ENCODE measurements at regions not wholly inside any gene's neighbourhood (a gene's known extent, or its start where the extent isn't known, plus 50 kb on each side); places are given as distances from the start of the nearest gene placed in this dataset.

- TF ChIP-seq, protein P1, sequence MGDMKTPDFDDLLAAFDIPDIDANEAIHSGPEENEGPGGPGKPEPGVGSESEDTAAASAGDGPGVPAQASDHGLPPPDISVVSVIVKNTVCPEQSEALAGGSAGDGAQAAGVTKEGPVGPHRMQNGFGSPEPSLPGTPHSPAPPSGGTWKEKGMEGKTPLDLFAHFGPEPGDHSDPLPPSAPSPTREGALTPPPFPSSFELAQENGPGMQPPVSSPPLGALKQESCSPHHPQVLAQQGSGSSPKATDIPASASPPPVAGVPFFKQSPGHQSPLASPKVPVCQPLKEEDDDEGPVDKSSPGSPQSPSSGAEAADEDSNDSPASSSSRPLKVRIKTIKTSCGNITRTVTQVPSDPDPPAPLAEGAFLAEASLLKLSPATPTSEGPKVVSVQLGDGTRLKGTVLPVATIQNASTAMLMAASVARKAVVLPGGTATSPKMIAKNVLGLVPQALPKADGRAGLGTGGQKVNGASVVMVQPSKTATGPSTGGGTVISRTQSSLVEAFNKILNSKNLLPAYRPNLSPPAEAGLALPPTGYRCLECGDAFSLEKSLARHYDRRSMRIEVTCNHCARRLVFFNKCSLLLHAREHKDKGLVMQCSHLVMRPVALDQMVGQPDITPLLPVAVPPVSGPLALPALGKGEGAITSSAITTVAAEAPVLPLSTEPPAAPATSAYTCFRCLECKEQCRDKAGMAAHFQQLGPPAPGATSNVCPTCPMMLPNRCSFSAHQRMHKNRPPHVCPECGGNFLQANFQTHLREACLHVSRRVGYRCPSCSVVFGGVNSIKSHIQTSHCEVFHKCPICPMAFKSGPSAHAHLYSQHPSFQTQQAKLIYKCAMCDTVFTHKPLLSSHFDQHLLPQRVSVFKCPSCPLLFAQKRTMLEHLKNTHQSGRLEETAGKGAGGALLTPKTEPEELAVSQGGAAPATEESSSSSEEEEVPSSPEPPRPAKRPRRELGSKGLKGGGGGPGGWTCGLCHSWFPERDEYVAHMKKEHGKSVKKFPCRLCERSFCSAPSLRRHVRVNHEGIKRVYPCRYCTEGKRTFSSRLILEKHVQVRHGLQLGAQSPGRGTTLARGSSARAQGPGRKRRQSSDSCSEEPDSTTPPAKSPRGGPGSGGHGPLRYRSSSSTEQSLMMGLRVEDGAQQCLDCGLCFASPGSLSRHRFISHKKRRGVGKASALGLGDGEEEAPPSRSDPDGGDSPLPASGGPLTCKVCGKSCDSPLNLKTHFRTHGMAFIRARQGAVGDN (CRISPR knock-in tag; IDR thresholded peaks at IDR 0.05), result peak; percentile 81
- TF ChIP-seq, protein P2, sequence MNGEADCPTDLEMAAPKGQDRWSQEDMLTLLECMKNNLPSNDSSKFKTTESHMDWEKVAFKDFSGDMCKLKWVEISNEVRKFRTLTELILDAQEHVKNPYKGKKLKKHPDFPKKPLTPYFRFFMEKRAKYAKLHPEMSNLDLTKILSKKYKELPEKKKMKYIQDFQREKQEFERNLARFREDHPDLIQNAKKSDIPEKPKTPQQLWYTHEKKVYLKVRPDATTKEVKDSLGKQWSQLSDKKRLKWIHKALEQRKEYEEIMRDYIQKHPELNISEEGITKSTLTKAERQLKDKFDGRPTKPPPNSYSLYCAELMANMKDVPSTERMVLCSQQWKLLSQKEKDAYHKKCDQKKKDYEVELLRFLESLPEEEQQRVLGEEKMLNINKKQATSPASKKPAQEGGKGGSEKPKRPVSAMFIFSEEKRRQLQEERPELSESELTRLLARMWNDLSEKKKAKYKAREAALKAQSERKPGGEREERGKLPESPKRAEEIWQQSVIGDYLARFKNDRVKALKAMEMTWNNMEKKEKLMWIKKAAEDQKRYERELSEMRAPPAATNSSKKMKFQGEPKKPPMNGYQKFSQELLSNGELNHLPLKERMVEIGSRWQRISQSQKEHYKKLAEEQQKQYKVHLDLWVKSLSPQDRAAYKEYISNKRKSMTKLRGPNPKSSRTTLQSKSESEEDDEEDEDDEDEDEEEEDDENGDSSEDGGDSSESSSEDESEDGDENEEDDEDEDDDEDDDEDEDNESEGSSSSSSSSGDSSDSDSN (CRISPR knock-in tag; IDR thresholded peaks at IDR 0.05), result peak; percentile 84
- TF ChIP-seq TRAFD1 (CRISPR knock-in tag; IDR thresholded peaks at IDR 0.05; ENCODE audit: borderline replicate concordance), result no peak
- TF ChIP-seq DBP (CRISPR knock-in tag; IDR thresholded peaks at IDR 0.05; ENCODE audit: not compliant biosample characterization), result no peak
- TF ChIP-seq ZNF225 (CRISPR knock-in tag; IDR thresholded peaks at IDR 0.05), result no peak; the same call in 1 of the 2 replicates
- TF ChIP-seq ELF3 (CRISPR knock-in tag; IDR thresholded peaks at IDR 0.05), result peak; percentile 44; the same call in 1 of the 2 replicates
- TF ChIP-seq ZNF879 (CRISPR knock-in tag; IDR thresholded peaks at IDR 0.05), result no peak
- 0 out of 2 replicates have a peak, but pooled peaks have one; percentile 67 for TF ChIP-seq FOXM1 (CRISPR knock-in tag; IDR thresholded peaks at IDR 0.05)
- TF ChIP-seq, protein P3, sequence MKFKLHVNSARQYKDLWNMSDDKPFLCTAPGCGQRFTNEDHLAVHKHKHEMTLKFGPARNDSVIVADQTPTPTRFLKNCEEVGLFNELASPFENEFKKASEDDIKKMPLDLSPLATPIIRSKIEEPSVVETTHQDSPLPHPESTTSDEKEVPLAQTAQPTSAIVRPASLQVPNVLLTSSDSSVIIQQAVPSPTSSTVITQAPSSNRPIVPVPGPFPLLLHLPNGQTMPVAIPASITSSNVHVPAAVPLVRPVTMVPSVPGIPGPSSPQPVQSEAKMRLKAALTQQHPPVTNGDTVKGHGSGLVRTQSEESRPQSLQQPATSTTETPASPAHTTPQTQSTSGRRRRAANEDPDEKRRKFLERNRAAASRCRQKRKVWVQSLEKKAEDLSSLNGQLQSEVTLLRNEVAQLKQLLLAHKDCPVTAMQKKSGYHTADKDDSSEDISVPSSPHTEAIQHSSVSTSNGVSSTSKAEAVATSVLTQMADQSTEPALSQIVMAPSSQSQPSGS (CRISPR knock-in tag; IDR thresholded peaks at IDR 0.05), result peak; percentile 52; the same call in 1 of the 2 replicates
- TF ChIP-seq ZNF761 (CRISPR knock-in tag; conservative IDR thresholded peaks at IDR 0.05), result no peak
- TF ChIP-seq, protein P4, sequence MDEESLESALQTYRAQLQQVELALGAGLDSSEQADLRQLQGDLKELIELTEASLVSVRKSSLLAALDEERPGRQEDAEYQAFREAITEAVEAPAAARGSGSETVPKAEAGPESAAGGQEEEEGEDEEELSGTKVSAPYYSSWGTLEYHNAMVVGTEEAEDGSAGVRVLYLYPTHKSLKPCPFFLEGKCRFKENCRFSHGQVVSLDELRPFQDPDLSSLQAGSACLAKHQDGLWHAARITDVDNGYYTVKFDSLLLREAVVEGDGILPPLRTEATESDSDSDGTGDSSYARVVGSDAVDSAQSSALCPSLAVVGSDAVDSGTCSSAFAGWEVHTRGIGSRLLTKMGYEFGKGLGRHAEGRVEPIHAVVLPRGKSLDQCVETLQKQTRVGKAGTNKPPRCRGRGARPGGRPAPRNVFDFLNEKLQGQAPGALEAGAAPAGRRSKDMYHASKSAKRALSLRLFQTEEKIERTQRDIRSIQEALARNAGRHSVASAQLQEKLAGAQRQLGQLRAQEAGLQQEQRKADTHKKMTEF (CRISPR knock-in tag; IDR thresholded peaks at IDR 0.05), result peak; percentile 76
- no peak for TF ChIP-seq MNT (IDR thresholded peaks at IDR 0.05)
- TF ChIP-seq ATF3 (CRISPR knock-in tag; IDR thresholded peaks at IDR 0.05), result 0 out of 2 replicates have a peak, but pooled peaks have one; percentile 12
- TF ChIP-seq PCBP1 (IDR thresholded peaks at IDR 0.05; ENCODE audit: borderline replicate concordance, low read depth, low read length), result no peak
These were observed 73.5 kb upstream of the PRSS3 start (continued) for GRCh38 chr9:33721674-33722358.

All from HepG2 (cell line).